OCI-LY3 (cell line): ENCODE measurements at regions not wholly inside any gene's neighbourhood (a gene's known extent, or its start where the extent isn't known, plus 50 kb on each side); places are given as distances from the start of the nearest gene placed in this dataset.

Experiments
- CTCF ChIP-seq: fragments of 200-600, 300-600 bp; sonication (generic); IDR thresholded peaks from 2 replicates; pipeline ENCODE4 v1.5.1; 2014; ENCODE audit warnings: antibody characterized with exemption, low read length, low read depth
- EZH2phosphoT487 ChIP-seq: fragments of 200-600 bp; shearing (Covaris generic); IDR thresholded peaks from 2 replicates; pipeline ENCODE4 v1.6.1; 2018; ENCODE audit warnings: antibody characterized with exemption, mixed run types, low read depth

- TF ChIP-seq CTCF (no peak), EZH2phosphoT487 (no peak)
Measured at GRCh38 chr10:121084675-121085070, 233.5 kb downstream of the WDR11 start.
